GM23338 (cell line): ENCODE measurements at regions not wholly inside any gene's neighbourhood (a gene's known extent, or its start where the extent isn't known, plus 50 kb on each side); places are given as distances from the start of the nearest gene placed in this dataset.

Experiments
- EZH2 ChIP-seq: fragments of 200-600 bp; sonication (generic); IDR thresholded peaks from one replicate; pipeline ENCODE4 v1.8.0; 2017; ENCODE audit warnings: antibody characterized with exemption, mild to moderate bottlenecking, low read depth; ENCODE audit not compliant: unreplicated experiment
- POLR2AphosphoS5 ChIP-seq: IDR thresholded peaks from 2 replicates; pipeline ENCODE4 v1.6.1; 2016; ENCODE audit warnings: antibody characterized with exemption, low read depth
- STAT1 ChIP-seq: IDR thresholded peaks from one replicate; pipeline ENCODE4 v1.6.1; 2016; ENCODE audit warnings: antibody characterized with exemption; ENCODE audit not compliant: unreplicated experiment
- ZNF114 ChIP-seq: fragments of 250-450 bp; sonication (Bioruptor Pico); IDR thresholded peaks from 2 replicates; pipeline ENCODE4 v1.5.0; 2020; ENCODE audit warnings: mild to moderate bottlenecking, moderate library complexity
- TF ChIP-seq, protein P1 (sequence below): fragments of 250-450 bp; sonication (Bioruptor Pico); IDR thresholded peaks from 2 replicates; pipeline ENCODE4 v1.5.0; 2020; ENCODE audit warnings: mild to moderate bottlenecking, moderate library complexity
- TF ChIP-seq, protein P2 (sequence below): IDR thresholded peaks from one replicate; pipeline ENCODE4 v1.6.1; 2018; ENCODE audit warnings: antibody characterized with exemption; ENCODE audit not compliant: unreplicated experiment

DNA sequence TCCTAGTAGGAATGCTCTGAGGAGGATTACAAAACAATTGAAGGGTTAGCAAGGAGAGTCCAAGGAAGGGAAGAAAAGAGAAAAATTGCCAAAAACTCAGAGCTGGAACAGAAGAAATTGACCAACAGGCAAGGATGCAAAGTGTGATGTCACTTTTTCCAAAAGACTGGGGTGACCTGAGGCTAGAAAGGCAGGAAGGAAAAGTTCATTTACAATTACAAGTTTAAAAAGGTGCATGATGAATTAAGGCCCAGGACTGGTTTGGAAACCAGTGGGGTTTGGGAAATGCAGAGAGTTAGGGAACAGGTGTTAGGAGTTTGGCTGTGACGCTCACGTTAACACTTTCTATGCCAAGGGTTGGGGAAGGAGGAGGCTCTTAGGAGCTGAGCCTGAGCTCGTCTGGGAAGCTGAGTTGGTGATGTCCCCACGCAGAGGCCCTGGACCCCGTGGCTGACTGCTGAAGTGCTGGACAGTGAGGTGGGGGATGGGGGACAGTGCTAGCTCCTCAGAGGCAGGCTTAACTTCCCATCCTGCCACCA is 92.6 kb upstream of the PODXL start (continued):
- TF ChIP-seq, protein P1, sequence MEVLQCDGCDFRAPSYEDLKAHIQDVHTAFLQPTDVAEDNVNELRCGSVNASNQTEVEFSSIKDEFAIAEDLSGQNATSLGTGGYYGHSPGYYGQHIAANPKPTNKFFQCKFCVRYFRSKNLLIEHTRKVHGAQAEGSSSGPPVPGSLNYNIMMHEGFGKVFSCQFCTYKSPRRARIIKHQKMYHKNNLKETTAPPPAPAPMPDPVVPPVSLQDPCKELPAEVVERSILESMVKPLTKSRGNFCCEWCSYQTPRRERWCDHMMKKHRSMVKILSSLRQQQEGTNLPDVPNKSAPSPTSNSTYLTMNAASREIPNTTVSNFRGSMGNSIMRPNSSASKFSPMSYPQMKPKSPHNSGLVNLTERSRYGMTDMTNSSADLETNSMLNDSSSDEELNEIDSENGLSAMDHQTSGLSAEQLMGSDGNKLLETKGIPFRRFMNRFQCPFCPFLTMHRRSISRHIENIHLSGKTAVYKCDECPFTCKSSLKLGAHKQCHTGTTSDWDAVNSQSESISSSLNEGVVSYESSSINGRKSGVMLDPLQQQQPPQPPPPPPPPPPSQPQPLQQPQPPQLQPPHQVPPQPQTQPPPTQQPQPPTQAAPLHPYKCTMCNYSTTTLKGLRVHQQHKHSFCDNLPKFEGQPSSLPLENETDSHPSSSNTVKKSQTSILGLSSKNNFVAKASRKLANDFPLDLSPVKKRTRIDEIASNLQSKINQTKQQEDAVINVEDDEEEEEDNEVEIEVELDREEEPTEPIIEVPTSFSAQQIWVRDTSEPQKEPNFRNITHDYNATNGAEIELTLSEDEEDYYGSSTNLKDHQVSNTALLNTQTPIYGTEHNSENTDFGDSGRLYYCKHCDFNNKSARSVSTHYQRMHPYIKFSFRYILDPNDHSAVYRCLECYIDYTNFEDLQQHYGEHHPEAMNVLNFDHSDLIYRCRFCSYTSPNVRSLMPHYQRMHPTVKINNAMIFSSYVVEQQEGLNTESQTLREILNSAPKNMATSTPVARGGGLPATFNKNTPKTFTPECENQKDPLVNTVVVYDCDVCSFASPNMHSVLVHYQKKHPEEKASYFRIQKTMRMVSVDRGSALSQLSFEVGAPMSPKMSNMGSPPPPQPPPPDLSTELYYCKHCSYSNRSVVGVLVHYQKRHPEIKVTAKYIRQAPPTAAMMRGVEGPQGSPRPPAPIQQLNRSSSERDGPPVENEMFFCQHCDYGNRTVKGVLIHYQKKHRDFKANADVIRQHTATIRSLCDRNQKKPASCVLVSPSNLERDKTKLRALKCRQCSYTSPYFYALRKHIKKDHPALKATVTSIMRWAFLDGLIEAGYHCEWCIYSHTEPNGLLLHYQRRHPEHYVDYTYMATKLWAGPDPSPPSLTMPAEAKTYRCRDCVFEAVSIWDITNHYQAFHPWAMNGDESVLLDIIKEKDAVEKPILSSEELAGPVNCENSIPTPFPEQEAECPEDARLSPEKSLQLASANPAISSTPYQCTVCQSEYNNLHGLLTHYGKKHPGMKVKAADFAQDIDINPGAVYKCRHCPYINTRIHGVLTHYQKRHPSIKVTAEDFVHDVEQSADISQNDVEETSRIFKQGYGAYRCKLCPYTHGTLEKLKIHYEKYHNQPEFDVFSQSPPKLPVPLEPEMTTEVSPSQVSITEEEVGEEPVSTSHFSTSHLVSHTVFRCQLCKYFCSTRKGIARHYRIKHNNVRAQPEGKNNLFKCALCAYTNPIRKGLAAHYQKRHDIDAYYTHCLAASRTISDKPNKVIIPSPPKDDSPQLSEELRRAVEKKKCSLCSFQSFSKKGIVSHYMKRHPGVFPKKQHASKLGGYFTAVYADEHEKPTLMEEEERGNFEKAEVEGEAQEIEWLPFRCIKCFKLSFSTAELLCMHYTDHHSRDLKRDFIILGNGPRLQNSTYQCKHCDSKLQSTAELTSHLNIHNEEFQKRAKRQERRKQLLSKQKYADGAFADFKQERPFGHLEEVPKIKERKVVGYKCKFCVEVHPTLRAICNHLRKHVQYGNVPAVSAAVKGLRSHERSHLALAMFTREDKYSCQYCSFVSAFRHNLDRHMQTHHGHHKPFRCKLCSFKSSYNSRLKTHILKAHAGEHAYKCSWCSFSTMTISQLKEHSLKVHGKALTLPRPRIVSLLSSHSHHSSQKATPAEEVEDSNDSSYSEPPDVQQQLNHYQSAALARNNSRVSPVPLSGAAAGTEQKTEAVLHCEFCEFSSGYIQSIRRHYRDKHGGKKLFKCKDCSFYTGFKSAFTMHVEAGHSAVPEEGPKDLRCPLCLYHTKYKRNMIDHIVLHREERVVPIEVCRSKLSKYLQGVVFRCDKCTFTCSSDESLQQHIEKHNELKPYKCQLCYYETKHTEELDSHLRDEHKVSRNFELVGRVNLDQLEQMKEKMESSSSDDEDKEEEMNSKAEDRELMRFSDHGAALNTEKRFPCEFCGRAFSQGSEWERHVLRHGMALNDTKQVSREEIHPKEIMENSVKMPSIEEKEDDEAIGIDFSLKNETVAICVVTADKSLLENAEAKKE (CRISPR knock-in tag): no peak
- TF ChIP-seq EZH2 (no peak), POLR2AphosphoS5 (0 out of 2 replicates have a peak, but pooled peaks have one; percentile 26), ZNF114 (CRISPR knock-in tag) (no peak), STAT1 (no peak)
- TF ChIP-seq, protein P2, sequence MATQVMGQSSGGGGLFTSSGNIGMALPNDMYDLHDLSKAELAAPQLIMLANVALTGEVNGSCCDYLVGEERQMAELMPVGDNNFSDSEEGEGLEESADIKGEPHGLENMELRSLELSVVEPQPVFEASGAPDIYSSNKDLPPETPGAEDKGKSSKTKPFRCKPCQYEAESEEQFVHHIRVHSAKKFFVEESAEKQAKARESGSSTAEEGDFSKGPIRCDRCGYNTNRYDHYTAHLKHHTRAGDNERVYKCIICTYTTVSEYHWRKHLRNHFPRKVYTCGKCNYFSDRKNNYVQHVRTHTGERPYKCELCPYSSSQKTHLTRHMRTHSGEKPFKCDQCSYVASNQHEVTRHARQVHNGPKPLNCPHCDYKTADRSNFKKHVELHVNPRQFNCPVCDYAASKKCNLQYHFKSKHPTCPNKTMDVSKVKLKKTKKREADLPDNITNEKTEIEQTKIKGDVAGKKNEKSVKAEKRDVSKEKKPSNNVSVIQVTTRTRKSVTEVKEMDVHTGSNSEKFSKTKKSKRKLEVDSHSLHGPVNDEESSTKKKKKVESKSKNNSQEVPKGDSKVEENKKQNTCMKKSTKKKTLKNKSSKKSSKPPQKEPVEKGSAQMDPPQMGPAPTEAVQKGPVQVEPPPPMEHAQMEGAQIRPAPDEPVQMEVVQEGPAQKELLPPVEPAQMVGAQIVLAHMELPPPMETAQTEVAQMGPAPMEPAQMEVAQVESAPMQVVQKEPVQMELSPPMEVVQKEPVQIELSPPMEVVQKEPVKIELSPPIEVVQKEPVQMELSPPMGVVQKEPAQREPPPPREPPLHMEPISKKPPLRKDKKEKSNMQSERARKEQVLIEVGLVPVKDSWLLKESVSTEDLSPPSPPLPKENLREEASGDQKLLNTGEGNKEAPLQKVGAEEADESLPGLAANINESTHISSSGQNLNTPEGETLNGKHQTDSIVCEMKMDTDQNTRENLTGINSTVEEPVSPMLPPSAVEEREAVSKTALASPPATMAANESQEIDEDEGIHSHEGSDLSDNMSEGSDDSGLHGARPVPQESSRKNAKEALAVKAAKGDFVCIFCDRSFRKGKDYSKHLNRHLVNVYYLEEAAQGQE: peak; percentile 49
